ENCODE measurements at regions not wholly inside any gene's neighbourhood (a gene's known extent, or its start where the extent isn't known, plus 50 kb on each side); places are given as distances from the start of the nearest gene placed in this dataset.

DNA sequence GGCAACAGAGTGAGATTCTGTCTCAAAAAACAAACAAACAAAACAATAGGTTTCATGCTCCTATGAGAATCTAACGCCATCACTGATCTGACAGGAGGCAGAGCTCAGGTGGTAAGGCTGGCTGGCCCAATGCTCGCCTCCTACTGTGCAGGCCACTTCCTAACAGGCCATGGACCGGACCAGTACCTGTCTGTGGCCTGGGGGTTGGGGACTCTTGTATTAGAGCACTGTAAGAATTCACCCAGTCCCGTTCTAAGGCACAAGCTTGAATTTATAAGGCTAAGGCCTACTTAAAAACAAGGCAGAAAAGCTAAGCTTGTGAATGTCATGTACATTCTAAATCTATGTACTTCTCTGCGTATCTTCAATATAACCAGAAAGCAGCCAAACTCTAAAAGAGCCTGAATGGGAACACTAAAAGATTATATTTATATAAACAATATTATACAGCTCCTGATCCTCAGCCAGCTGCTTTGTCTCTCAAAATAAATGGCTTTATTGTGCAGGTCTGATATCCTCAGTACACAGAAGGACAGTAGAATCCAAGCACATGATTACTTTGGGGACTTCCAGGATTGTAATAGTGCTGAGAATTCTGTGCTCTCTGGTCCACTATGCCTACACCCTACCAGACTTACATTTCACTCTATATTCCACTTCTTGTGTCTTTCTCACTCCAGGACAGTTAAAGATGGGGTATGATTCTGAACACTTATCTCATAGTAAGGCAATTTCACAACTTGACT is 64.5 kb upstream of the DST start:
- TF ChIP-seq, protein P1, sequence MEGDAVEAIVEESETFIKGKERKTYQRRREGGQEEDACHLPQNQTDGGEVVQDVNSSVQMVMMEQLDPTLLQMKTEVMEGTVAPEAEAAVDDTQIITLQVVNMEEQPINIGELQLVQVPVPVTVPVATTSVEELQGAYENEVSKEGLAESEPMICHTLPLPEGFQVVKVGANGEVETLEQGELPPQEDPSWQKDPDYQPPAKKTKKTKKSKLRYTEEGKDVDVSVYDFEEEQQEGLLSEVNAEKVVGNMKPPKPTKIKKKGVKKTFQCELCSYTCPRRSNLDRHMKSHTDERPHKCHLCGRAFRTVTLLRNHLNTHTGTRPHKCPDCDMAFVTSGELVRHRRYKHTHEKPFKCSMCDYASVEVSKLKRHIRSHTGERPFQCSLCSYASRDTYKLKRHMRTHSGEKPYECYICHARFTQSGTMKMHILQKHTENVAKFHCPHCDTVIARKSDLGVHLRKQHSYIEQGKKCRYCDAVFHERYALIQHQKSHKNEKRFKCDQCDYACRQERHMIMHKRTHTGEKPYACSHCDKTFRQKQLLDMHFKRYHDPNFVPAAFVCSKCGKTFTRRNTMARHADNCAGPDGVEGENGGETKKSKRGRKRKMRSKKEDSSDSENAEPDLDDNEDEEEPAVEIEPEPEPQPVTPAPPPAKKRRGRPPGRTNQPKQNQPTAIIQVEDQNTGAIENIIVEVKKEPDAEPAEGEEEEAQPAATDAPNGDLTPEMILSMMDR (IDR thresholded peaks at IDR 0.05; ENCODE audit: insufficient read depth, low read length, poor library complexity, severe bottlenecking): no peak
- no peak for TF ChIP-seq EZH2phosphoT487 (conservative IDR thresholded peaks at IDR 0.05; ENCODE audit: low read length)
